HG02870 (cell line): ENCODE measurements at regions not wholly inside any gene's neighbourhood (a gene's known extent, or its start where the extent isn't known, plus 50 kb on each side); places are given as distances from the start of the nearest gene placed in this dataset.

Experiments
- ATAC-seq: cut with Tn5 transposase; IDR thresholded peaks from one replicate; pipeline ENCODE4 v1.9.1; 2021; ENCODE audit warnings: mild to moderate bottlenecking, moderate library complexity; ENCODE audit not compliant: unreplicated experiment

- ATAC-seq = no peak
These were observed 476.4 kb downstream of the HS3ST3B1 start for GRCh38 chr17:14777291-14777690.

GRCh38 chr17:14776791-14777190, 475.9 kb downstream of the HS3ST3B1 start:
- ATAC-seq = no peak

- no peak for ATAC-seq
These were observed 475.0 kb downstream of the HS3ST3B1 start for GRCh38 chr17:14775731-14776492.

- ATAC-seq = no peak
These were observed 473.9 kb downstream of the HS3ST3B1 start for GRCh38 chr17:14774774-14775173.

GRCh38 chr17:14772776-14773175, 471.9 kb downstream of the HS3ST3B1 start:
- no peak for ATAC-seq

- ATAC-seq = no peak
These were observed 470.7 kb downstream of the HS3ST3B1 start for GRCh38 chr17:14771543-14771942.

- no peak for ATAC-seq
These were observed 468.0 kb downstream of the HS3ST3B1 start for GRCh38 chr17:14768923-14769322.

- ATAC-seq = no peak
These were observed 462.0 kb downstream of the HS3ST3B1 start for GRCh38 chr17:14762736-14763479.

GRCh38 chr17:14760719-14761411, 460.0 kb downstream of the HS3ST3B1 start:
- ATAC-seq = peak; percentile 38

GRCh38 chr17:14760212-14760611, 459.3 kb downstream of the HS3ST3B1 start:
- ATAC-seq = peak; percentile 59

- ATAC-seq = no peak
These were observed 458.4 kb downstream of the HS3ST3B1 start for GRCh38 chr17:14759325-14759724.

- no peak for ATAC-seq
These were observed 455.6 kb downstream of the HS3ST3B1 start for GRCh38 chr17:14756479-14756878.

- no peak for ATAC-seq
These were observed 454.1 kb downstream of the HS3ST3B1 start for GRCh38 chr17:14755002-14755401.

GRCh38 chr17:14753383-14753782, 452.5 kb downstream of the HS3ST3B1 start:
- ATAC-seq = no peak

- no peak for ATAC-seq
These were observed 451.1 kb downstream of the HS3ST3B1 start for GRCh38 chr17:14752011-14752410.

- ATAC-seq = no peak
These were observed 450.0 kb downstream of the HS3ST3B1 start for GRCh38 chr17:14750866-14751265.

- ATAC-seq = no peak
These were observed 448.4 kb downstream of the HS3ST3B1 start for GRCh38 chr17:14749269-14749668.

GRCh38 chr17:14748036-14748710, 447.3 kb downstream of the HS3ST3B1 start:
- ATAC-seq = peak; percentile 73

GRCh38 chr17:14747603-14747950, 446.7 kb downstream of the HS3ST3B1 start:
- no peak for ATAC-seq

GRCh38 chr17:14746822-14747602, 446.1 kb downstream of the HS3ST3B1 start:
- no peak for ATAC-seq
